ENCODE measurements at regions not wholly inside any gene's neighbourhood (a gene's known extent, or its start where the extent isn't known, plus 50 kb on each side); places are given as distances from the start of the nearest gene placed in this dataset.

- TF ChIP-seq L3MBTL2 (conservative IDR thresholded peaks at IDR 0.05) (no peak), SP1 (IDR thresholded peaks at IDR 0.05) (no peak), FOXA1 (IDR thresholded peaks at IDR 0.05) (no peak), FOXM1 (IDR thresholded peaks at IDR 0.05; ENCODE audit: borderline replicate concordance) (no peak), TARDBP (IDR thresholded peaks at IDR 0.05) (no peak), SUZ12 (IDR thresholded peaks at IDR 0.05) (no peak), CTBP1 (IDR thresholded peaks at IDR 0.05; ENCODE audit: borderline replicate concordance) (no peak), BHLHE40 (IDR thresholded peaks at IDR 0.05; ENCODE audit: borderline replicate concordance) (no peak), FOXK2 (IDR thresholded peaks at IDR 0.05) (no peak), ELF4 (IDR thresholded peaks at IDR 0.05) (no peak), LEF1 (IDR thresholded peaks at IDR 0.05; ENCODE audit: borderline replicate concordance) (no peak)
These were observed 53.7 kb upstream of the NUDT6 start for GRCh38 chr4:122976111-122976510.

All from HEK293T (cell line).